Stimulated activated CD4-positive, alpha-beta T cell treated with anti-CD3 and anti-CD28 coated beads, TNF-alpha, amount 100 ng/mL, for 4 hours (primary cell): ENCODE measurements at regions not wholly inside any gene's neighbourhood (a gene's known extent, or its start where the extent isn't known, plus 50 kb on each side); places are given as distances from the start of the nearest gene placed in this dataset.
"Not testable (repeated sequence)": the region's sequence is repeated elsewhere in the genome, so short reads cannot be mapped to it uniquely, and the experiment has no call there.

Experiments
- DNase-seq, 3 experiments: peaks; one replicate each; pipeline ENCODE4 v3.0.0-alpha.2; 2020; ENCODE audit warnings: low read depth in 3 of 3

DNA sequence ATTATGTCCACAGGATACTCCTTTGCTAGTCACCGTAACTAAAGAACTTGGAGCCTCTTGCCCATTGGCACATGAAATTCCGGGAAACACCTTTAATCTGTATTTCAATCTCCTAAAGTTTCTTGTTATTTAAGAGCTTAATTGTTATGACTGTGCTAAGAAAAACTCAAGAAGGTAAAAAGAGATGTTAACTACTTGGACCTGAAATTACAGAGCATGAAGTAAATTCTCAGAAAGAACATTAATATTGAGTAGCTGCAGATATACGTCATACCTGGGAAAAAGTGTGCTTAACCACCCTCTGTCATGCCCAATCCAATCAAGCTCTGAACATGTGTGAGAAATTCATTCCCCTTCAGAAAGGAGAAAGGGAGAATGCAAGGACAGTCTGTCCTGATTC is 394.9 kb upstream of the PTGER4 start:
- no peak for DNase-seq

DNA sequence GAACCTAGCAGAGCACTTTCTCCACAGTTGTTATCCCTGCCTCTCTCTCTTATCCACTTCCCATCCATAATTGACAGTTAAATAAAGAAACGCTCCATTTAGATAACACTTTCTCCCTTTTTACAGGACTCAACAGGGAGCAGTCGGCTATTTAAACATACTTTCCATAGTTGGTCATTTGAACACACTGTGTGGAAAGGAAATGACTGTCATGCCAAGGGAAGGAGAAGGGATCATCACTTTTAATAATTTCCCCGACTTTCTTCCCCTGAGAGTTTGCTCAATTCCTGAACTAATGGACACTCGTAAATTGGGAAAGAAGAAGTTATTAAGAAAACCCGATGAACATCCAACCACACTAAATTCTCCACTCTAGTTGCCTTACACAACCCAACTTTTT is 400.8 kb upstream of the PTGER4 start:
- no peak for DNase-seq

DNA sequence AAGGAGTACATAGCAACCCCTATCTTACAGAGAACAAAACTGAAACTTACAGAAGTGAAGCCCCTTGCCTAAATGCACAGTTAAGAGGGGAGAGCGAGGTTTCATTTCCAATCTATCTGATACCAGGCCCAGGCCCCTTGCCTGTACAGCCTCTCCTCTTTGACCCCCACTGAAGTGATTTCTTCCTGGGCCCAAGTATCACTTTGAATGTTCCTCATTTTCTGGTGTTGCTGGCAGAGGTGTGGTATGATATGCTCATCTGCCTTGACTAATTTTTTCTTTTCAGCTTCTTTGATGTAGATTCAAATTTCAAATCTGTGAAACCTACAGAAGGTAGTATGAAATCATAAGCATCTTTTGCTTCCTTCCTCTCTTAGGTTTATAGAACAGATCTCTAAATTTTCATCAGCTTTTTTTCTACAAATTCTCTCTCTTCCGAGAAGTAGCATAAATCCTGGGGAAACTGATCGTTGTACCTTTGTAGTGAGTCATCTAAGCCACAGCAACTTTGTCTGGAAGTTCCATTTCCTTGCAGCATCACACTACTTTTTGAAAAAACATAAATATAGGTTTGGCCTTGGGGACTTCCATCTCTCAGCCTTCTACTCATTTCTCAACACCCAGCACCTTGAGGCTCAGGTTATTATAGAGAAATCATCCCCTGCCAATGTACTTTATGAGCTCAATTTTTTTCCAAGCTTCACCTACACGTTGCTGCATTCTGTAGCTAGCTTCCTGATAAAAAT is 402.4 kb upstream of the PTGER4 start:
- peak in 2 of 3 experiments; percentile 2 to 23 for DNase-seq

DNA sequence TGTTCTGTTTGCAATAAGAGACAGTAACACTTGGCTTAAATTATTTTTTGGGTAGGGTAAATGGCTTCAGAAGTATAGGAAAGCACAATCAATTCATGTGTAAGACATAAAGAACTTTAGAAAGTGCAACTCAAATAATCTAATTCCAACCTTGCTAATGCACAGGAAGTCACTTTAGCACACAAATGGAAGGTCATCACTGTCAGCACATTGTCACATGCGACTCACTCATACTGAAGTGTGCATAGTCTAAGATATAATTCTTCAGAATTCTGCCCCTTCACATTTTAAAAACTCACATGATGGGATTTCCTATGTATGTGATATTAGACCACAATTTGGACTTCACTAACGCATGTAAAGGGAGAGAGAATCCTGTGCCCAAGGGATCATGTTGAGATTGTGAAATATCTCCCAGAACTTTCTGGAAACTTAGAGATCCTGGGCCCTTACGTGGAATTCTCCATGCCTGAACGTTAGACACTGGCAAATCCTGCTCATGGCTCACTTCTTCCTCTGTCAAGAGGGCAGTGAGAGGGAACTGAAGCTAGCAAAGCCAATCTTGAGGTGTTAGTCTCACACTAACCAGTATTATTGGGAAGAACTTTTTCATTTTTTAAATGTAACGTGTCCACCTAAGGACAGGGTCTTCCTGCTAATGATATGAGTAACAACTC is 403.2 kb upstream of the PTGER4 start:
- no peak for DNase-seq

DNA sequence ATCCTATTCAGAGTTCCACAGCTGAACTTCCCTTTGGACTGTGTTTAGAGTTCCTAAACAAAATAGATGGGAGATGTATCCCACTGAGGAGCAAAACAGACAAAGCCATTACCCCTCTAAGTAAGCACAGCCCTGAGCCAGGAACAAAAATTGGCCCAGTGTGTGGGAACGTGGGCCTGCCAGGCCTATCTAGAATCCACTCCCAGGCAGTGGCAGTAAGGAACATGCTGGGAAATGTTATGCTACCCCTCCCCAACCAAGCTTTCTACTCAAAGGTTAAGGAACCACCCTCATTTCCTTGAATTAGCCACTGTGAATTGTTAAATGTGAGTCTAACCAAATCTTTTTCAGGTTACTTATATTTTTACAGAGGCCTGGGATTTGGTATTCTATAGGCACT is 405.1 kb upstream of the PTGER4 start:
- no peak for DNase-seq

GRCh38 chr5:40273936-40274335 is 405.8 kb upstream of the PTGER4 start:
- no peak for DNase-seq

DNA sequence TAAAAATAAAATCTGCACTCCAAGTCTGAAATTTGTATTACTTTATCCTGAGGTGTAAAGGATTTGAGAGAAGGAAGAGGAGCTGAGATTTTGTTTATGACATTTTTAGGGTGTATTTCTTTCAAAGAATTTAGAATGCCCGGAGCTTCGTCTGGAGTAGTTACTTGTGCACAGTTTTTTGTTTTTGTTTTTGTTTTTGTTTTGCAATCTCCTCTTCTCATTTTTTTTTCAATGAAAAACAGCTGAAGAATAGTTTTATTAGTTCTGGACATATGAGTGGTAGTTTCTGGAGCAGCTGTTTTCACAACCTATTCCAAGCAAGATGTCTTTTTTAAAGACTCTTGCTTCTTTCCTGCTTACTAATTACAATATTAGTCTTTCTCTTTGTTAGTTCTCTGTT is 408.2 kb upstream of the PTGER4 start:
- DNase-seq: no peak

- DNase-seq: no peak
Observed at GRCh38 chr5:40270274-40270845, 409.4 kb upstream of the PTGER4 start.

GRCh38 chr5:40268088-40268487 is 411.6 kb upstream of the PTGER4 start:
- DNase-seq: no peak

- DNase-seq: no peak
Observed at GRCh38 chr5:40266952-40267351, 412.8 kb upstream of the PTGER4 start.

- no peak for DNase-seq
Observed at GRCh38 chr5:40261984-40262383, 417.7 kb upstream of the PTGER4 start.

- DNase-seq: no peak
Observed at GRCh38 chr5:40260361-40260760, 419.4 kb upstream of the PTGER4 start.

GRCh38 chr5:40258222-40258621 is 421.5 kb upstream of the PTGER4 start:
- no peak for DNase-seq

DNA sequence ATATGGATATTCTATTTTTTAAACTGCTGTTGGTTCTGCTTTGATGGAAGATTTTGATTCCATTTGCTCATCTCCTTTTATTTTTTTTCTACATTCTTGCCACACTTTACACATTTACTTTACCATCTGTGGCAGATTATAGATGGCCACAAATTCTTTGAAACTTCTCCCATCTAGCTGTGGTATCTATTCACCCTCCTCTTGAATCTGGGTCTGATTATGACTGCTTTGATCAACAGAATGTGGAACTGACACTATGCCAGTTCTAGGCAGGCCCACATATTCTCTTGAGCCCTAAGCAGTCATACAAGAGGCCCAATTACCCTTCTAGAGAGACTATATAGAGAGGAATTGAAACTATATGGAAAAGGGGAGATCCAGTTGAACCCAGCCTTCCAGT is 439.0 kb upstream of the PTGER4 start:
- no peak for DNase-seq

DNA sequence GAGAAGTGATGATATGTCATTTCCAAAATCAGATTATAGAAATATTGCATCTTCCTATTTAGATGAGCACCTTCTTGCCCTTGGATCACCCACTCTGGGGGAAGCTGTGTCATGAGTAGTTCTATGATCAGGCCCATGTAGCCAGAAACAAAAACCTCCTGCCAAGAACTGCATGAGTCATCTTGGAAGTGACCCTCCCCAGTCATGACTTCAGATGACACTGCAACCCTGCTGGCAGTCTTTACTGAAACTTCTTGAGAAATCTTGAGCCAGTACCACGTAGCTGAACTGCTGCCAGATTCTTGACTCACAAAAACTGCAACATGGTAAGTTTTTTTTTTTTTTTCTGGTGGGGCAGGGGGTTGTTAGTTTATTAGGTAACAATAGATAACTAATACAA is 439.6 kb upstream of the PTGER4 start:
- no peak for DNase-seq

DNA sequence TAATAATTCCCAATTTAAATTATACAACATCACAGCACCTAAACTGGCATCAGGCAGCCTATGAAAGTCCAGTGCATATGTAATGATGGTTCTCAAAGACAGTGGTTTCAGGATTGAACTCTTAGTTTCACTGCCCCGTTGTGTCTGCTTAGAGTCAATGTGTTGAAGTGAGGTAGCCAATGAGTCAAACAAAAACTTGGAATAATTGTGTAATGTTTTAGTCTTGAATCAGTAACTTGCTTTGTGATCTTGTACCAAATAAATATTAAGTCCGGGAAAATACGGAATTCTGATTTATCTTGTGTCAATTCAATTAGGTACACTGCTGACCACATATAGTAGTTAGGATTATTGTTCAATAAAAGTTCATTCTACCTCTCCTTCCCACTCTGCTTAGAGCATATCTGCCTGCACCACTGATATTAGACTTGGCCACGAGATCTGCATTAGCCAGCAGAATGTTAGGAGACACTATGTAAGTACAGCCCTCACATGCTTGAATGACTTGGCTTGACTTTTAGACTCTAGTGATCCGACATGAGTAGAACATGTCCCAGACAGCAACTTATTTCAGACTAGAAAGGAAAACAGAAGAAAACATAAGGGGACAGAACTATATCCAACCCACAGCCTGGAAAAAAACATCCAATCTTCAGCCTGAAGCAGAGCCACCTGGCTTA is 441.5 kb upstream of the PTGER4 start:
- DNase-seq: no peak

DNA sequence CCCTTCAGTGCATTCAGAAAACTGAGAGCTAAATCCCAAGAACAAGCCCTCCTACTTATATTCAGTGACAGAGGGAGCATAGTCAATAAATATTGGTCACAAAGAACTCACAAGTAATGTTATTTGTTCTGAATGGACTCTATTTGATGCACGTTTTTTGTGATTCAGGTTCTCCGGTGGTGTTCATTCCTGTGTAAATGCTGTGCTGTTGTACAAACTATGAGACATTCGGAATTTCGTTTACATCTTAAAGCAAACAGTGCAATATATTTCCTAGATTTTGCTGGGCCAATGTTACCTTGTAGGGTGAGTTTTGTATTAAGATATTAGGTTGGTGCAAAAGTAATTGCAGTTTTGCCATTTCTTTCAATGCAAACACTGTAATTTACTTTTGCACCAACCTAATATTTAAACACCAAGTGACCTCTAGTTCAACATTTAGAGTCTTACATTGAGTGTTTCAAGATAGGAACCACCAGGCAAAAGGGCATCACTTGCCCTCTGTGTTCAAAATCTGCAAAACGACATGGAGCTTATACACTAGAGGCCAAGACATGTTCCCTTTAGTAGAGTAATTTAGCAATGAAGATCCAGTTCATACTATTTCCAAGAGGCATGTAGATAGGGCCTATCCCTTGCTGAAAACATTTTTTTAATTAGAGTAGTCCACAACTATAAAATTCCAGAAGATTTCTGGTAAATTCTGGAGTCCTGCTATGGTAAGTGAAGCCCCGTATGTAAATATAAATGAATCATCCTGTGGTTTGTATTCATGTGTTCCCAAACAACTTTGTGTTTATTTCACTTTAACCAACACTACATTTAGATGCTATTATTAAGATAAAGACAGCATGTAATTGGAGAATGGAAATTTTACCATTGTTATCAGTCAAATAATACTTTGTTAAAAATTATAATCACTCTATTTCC is 444.0 kb upstream of the PTGER4 start:
- DNase-seq: no peak

DNA sequence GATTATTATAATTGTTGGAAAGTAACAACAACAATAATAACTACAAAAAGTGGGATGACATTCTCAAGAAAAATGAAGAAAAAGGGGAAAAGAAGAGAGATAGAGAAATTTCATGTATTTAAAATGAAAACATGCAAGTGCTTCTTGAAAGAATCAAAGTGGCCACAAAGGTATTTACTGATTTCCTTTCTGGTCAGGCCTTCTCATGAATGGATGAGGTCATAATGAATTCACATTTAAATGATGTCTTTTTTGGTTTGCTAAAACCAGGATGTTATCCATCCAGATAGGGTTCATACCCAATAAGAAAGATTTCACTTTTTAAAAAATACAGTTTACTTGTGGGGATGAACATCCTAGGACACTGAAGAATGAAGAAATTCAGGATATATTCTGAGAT is 446.4 kb upstream of the PTGER4 start:
- no peak for DNase-seq

- no peak for DNase-seq
Observed at GRCh38 chr5:40227931-40228330, 451.8 kb upstream of the PTGER4 start.

DNA sequence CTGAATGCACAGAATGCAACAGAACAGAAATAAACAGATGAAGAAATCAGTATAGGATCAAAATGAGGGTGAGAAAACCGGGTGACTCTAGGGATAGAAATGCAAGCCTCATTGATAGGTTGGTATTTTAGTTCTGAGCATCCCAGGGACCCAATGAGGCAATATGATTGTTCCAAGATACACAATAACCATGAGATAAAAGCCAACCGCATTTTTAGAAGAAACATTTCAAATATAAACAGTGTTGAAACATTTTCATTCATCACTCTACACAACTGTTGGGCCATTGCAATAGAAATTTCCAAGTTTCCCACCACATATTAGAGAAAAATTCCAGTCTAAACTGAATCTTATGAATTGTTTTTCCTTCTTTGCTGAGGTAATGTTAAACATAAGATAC is 452.3 kb upstream of the PTGER4 start:
- DNase-seq: no peak

GRCh38 chr5:40226906-40227305 is 452.8 kb upstream of the PTGER4 start:
- DNase-seq: no peak

- DNase-seq: not testable (repeated sequence)
Observed at GRCh38 chr5:40225147-40225546, 454.6 kb upstream of the PTGER4 start.
